Liver (tissue), 7 donors: ENCODE measurements at regions not wholly inside any gene's neighbourhood (a gene's known extent, or its start where the extent isn't known, plus 50 kb on each side); places are given as distances from the start of the nearest gene placed in this dataset.

Source experiments
- DNase-seq: peaks from one replicate; pipeline ENCODE4 v3.0.0-alpha.2; 2017; ENCODE audit warnings: low spot score
- H3K27ac ChIP-seq, 2 donors: one replicate each; pipeline ENCODE4 v1.7.0; 2013; ENCODE audit warnings: inconsistent platforms in 2 of 2, low read length in 2 of 2, control low read depth in 1 of 2, low read depth in 1 of 2, mild to moderate bottlenecking in 1 of 2
- H3K27me3 ChIP-seq, 4 donors: one replicate each; pipeline versions ENCODE4 v1.6.1 to v1.7.0; 2013; ENCODE audit warnings: low read length in 3 of 4, inconsistent platforms in 1 of 4, mild to moderate bottlenecking in 1 of 4, moderate library complexity in 1 of 4; ENCODE audit not compliant: control insufficient read depth in 4 of 4, insufficient read depth in 4 of 4
- H3K36me3 ChIP-seq, 4 donors: one replicate each; pipeline versions ENCODE4 v1.6.1 to v1.7.0; 2013; ENCODE audit warnings: low read length in 3 of 4, mild to moderate bottlenecking in 3 of 4, low read depth in 1 of 4, moderate library complexity in 1 of 4; ENCODE audit not compliant: control insufficient read depth in 4 of 4, insufficient read depth in 3 of 4
- H3K4me1 ChIP-seq, 4 donors: one replicate each; pipeline versions ENCODE4 v1.6.1 to v1.7.0; 2013; ENCODE audit warnings: low read length in 3 of 4, mild to moderate bottlenecking in 3 of 4, moderate library complexity in 1 of 4; ENCODE audit not compliant: control insufficient read depth in 4 of 4, insufficient read depth in 4 of 4
- H3K4me3 ChIP-seq, 3 donors: one replicate each; pipeline versions ENCODE4 v1.6.1 to v1.7.0; 2013; ENCODE audit warnings: low read length in 3 of 3, control low read depth in 1 of 3, low read depth in 1 of 3, mild to moderate bottlenecking in 1 of 3
- H3K9ac ChIP-seq, 2 donors: one replicate each; pipeline ENCODE4 v1.7.0; 2013; ENCODE audit warnings: low read length in 2 of 2, mild to moderate bottlenecking in 2 of 2, moderate library complexity in 2 of 2, control low read depth in 1 of 2, low read depth in 1 of 2
- H3K9me3 ChIP-seq, 4 donors: one replicate each; pipeline versions ENCODE4 v1.6.1 to v1.7.0; 2013; ENCODE audit warnings: low read length in 3 of 4; ENCODE audit not compliant: control insufficient read depth in 4 of 4
- ATF3 ChIP-seq: IDR thresholded peaks from 2 replicates; pipeline ENCODE4 v1.6.1; 2016; ENCODE audit warnings: antibody characterized with exemption
- EGR1 ChIP-seq, 2 donors: IDR thresholded peaks; 2 replicates each; pipeline ENCODE4 v1.6.1; 2016 to 2018; ENCODE audit warnings: antibody characterized with exemption in 2 of 2, low read depth in 2 of 2
- FOXA1 ChIP-seq: IDR thresholded peaks from 2 replicates; pipeline ENCODE4 v1.6.1; 2016; ENCODE audit warnings: antibody characterized with exemption
- FOXA2 ChIP-seq: IDR thresholded peaks from 2 replicates; pipeline ENCODE4 v1.6.1; 2016; ENCODE audit warnings: antibody characterized with exemption
- GABPA ChIP-seq, 2 donors: IDR thresholded peaks in 1 of 2; conservative IDR thresholded peaks in 1 of 2; 2 replicates each; pipeline ENCODE4 v1.6.1; 2016; ENCODE audit warnings: antibody characterized with exemption in 2 of 2, mild to moderate bottlenecking in 1 of 2, moderate library complexity in 1 of 2
- HNF4A ChIP-seq, 2 donors: conservative IDR thresholded peaks; 2 replicates each; pipeline ENCODE4 v1.6.1; 2016; ENCODE audit warnings: antibody characterized with exemption in 2 of 2, mild to moderate bottlenecking in 2 of 2
- HNF4G ChIP-seq: IDR thresholded peaks from 2 replicates; pipeline ENCODE4 v1.6.1; 2016; ENCODE audit warnings: antibody characterized with exemption
- MAX ChIP-seq: IDR thresholded peaks from 2 replicates; pipeline ENCODE4 v1.6.1; 2016; ENCODE audit warnings: antibody characterized with exemption
- NR2F2 ChIP-seq: IDR thresholded peaks from 2 replicates; pipeline ENCODE4 v1.6.1; 2016; ENCODE audit warnings: antibody characterized with exemption
- RAD21 ChIP-seq, 2 donors: IDR thresholded peaks; 2 replicates each; pipeline ENCODE4 v1.6.1; 2016; ENCODE audit warnings: antibody characterized with exemption in 2 of 2, mild to moderate bottlenecking in 2 of 2
- REST ChIP-seq: IDR thresholded peaks from 2 replicates; pipeline ENCODE4 v1.6.1; 2016; ENCODE audit warnings: antibody characterized with exemption, mild to moderate bottlenecking
- RXRA ChIP-seq, 2 donors: IDR thresholded peaks; 2 replicates each; pipeline ENCODE4 v1.6.1; 2017 to 2018; ENCODE audit warnings: antibody characterized with exemption in 2 of 2, mild to moderate bottlenecking in 1 of 2
- SP1 ChIP-seq: IDR thresholded peaks from 2 replicates; pipeline ENCODE4 v1.6.1; 2018; ENCODE audit warnings: antibody characterized with exemption, mild to moderate bottlenecking
- TAF1 ChIP-seq: conservative IDR thresholded peaks from 2 replicates; pipeline ENCODE4 v1.6.1; 2016; ENCODE audit warnings: antibody characterized with exemption, mild to moderate bottlenecking
- YY1 ChIP-seq: IDR thresholded peaks from 2 replicates; pipeline ENCODE4 v1.6.1; 2016; ENCODE audit warnings: antibody characterized with exemption, mild to moderate bottlenecking
- ZBTB33 ChIP-seq: IDR thresholded peaks from 2 replicates; pipeline ENCODE4 v1.6.1; 2016; ENCODE audit warnings: antibody characterized with exemption
- WGBS: extraction: QIAGEN DNeasy Blood & Tissue Kit; methylation state at CpG from one replicate; pipeline ENCODE4 v1.1.7; 2013; 5-methylcytosine and 5-hydroxymethylcytosine counted together
- donor health status: healthy.
- donor health status: healthy.
- donor health status: healthy.
- donor health status: healthy.

GRCh38 chr2:173607606-173608311 is 253.1 kb downstream of the CDCA7 start:
- Histone ChIP-seq H3K9ac (no peak overlapping the region), H3K4me1 (no peaks in the 10 kb centered on the region), H3K27me3 (peaks cover 0 to 4% (median 0%) of the 10 kb centered on the region in 4 donors), H3K4me3 (no peak overlapping the region), H3K9me3 (no peaks in the 10 kb centered on the region), H3K36me3 (no peaks in the 10 kb centered on the region), H3K27ac (no peak overlapping the region)
- TF ChIP-seq SP1 (no peak), RXRA (IDR thresholded peaks at IDR 0.05) (no peak), NR2F2 (no peak), FOXA2 (no peak), GABPA (IDR thresholded peaks at IDR 0.05 in 1 of 2, conservative IDR thresholded peaks at IDR 0.05 in 1 of 2) (no peak), REST (no peak), RAD21 (IDR thresholded peaks at IDR 0.05) (no peak), ATF3 (no peak), TAF1 (no peak), YY1 (no peak)
- 75% methylated on average over 7 of the region's 7 CpGs for WGBS
- DNase-seq = no peak

GRCh38 chr2:173611121-173611520 is 256.4 kb downstream of the CDCA7 start:
- H3K9ac ChIP-seq = no peak overlapping the region
- no peaks in the 10 kb centered on the region for H3K36me3 ChIP-seq
- H3K4me3 ChIP-seq = no peak overlapping the region
- WGBS = 81% methylated on average over 5 of the region's 5 CpGs
- peaks cover 0 to 4% (median 0%) of the 10 kb centered on the region in 4 donors for H3K27me3 ChIP-seq
- no peak overlapping the region for H3K27ac ChIP-seq
- no peaks in the 10 kb centered on the region for H3K4me1 ChIP-seq
- no peak for TF ChIP-seq SP1
- TF ChIP-seq HNF4G = no peak
- no peak for TF ChIP-seq EGR1 (IDR thresholded peaks at IDR 0.05; ENCODE audit: low read depth in 2 of 2)
- no peak for DNase-seq
- no peaks in the 10 kb centered on the region for H3K9me3 ChIP-seq

GRCh38 chr2:173612354-173612753 is 257.7 kb downstream of the CDCA7 start:
- H3K9ac ChIP-seq = no peak overlapping the region
- 73% methylated on average over 3 of the region's 3 CpGs for WGBS
- no peak overlapping the region for H3K27ac ChIP-seq
- DNase-seq = no peak
- H3K9me3 ChIP-seq = peaks cover 0 to 4% (median 0%) of the 10 kb centered on the region in 4 donors
- H3K36me3 ChIP-seq = no peaks in the 10 kb centered on the region
- H3K4me1 ChIP-seq = no peaks in the 10 kb centered on the region
- peaks cover 0 to 4% (median 0%) of the 10 kb centered on the region in 4 donors for H3K27me3 ChIP-seq
- no peak overlapping the region for H3K4me3 ChIP-seq
- TF ChIP-seq RXRA (IDR thresholded peaks at IDR 0.05) (no peak), SP1 (no peak), ATF3 (no peak), FOXA2 (no peak), RAD21 (IDR thresholded peaks at IDR 0.05) (no peak), MAX (no peak), GABPA (IDR thresholded peaks at IDR 0.05 in 1 of 2, conservative IDR thresholded peaks at IDR 0.05 in 1 of 2) (no peak), ZBTB33 (no peak), FOXA1 (no peak), HNF4A (conservative IDR thresholded peaks at IDR 0.05) (no peak), REST (no peak)
